Gastrocnemius medialis (tissue), 4 donors: ENCODE measurements at regions not wholly inside any gene's neighbourhood (a gene's known extent, or its start where the extent isn't known, plus 50 kb on each side); places are given as distances from the start of the nearest gene placed in this dataset.

ENCODE experiments used
- CTCF ChIP-seq, 5 experiments: fragments of 450-650 bp in 3 of 5; fragments of 200-600 bp in 2 of 5; sonication (generic) in 2 of 5; IDR thresholded peaks in 4 of 5; conservative IDR thresholded peaks in 1 of 5; 1 replicate in 4 of 5; 2 replicates in 1 of 5; pipeline ENCODE4 v1.5.1; 2016 to 2019; ENCODE audit warnings: antibody characterized with exemption in 5 of 5, mild to moderate bottlenecking in 3 of 5, moderate library complexity in 3 of 5
- POLR2A ChIP-seq, 2 donors: fragments of 450-650 bp; IDR thresholded peaks; one replicate each; pipeline ENCODE4 v1.6.1; 2017; ENCODE audit warnings: antibody characterized with exemption in 2 of 2, mild to moderate bottlenecking in 2 of 2, moderate library complexity in 2 of 2

DNA sequence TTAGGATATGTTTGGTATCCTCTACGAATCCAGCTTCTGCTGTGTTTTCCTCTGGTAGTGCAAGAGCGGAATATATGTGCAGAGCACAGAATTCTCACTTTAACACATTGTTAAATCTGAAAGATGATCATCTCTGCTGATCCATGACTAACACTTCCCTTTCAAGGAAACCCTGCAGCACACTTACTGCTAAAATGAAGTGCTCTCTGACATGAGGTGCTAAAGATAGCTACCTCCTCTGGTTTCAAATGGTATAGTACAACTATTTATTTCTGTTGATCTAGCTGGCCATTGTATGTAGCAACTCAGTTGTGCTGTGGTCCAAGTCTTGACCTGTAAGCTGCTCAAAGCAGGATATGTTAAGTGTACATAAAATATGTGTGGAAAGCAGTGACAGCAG is 162.4 kb upstream of the FMR1 start:
- no peak for TF ChIP-seq CTCF (IDR thresholded peaks at IDR 0.05 in 4 of 5, conservative IDR thresholded peaks at IDR 0.05 in 1 of 5)
- no peak for TF ChIP-seq POLR2A (IDR thresholded peaks at IDR 0.05)
